GM23338 (cell line): ENCODE measurements at regions not wholly inside any gene's neighbourhood (a gene's known extent, or its start where the extent isn't known, plus 50 kb on each side); places are given as distances from the start of the nearest gene placed in this dataset.

Experiments used
- ATAC-seq: fragments of 200-7000 bp; cut with Tn5 transposase; 3 replicates; pipeline ENCODE4 v1.9.1; 2020
- DNase-seq: peaks from one replicate; pipeline ENCODE4 v3.0.0-alpha.2; 2015; ENCODE audit warnings: low spot score
- H2AFZ ChIP-seq: fragments of 200-600 bp; sonication (generic); 2 replicates; pipeline ENCODE4 v1.8.0; 2016; ENCODE audit warnings: antibody characterized with exemption, mild to moderate bottlenecking, moderate library complexity
- H3F3A ChIP-seq: fragments of 200-600 bp; sonication (generic); replicated peaks from 2 replicates; pipeline ENCODE4 v1.8.0; 2017; ENCODE audit warnings: antibody characterized with exemption, mixed run types, low read depth
- H3K27ac ChIP-seq: fragments of 200-600 bp; sonication (generic); 2 replicates; pipeline ENCODE4 v1.6.1; 2016; ENCODE audit warnings: low read depth
- H3K27me3 ChIP-seq: fragments of 200-600 bp; sonication (generic); 2 replicates; pipeline ENCODE4 v1.8.0; 2016; ENCODE audit warnings: mild to moderate bottlenecking, mixed run types, moderate library complexity; ENCODE audit not compliant: insufficient read depth
- H3K36me3 ChIP-seq: fragments of 200-600 bp; sonication (generic); 2 replicates; pipeline ENCODE4 v1.8.0; 2016; ENCODE audit warnings: mild to moderate bottlenecking; ENCODE audit not compliant: insufficient read depth
- H3K4me1 ChIP-seq: fragments of 200-600 bp; sonication (generic); 2 replicates; pipeline ENCODE4 v1.8.0; 2016; ENCODE audit warnings: mild to moderate bottlenecking, moderate library complexity; ENCODE audit not compliant: insufficient read depth
- H3K4me2 ChIP-seq: fragments of 200-600 bp; sonication (generic); 2 replicates; pipeline ENCODE4 v1.7.1; 2017; ENCODE audit warnings: mixed run types
- H3K4me3 ChIP-seq: fragments of 200-600 bp; sonication (generic); 2 replicates; pipeline ENCODE4 v1.6.1; 2016; ENCODE audit warnings: mixed run types
- H3K79me2 ChIP-seq: fragments of 200-600 bp; sonication (generic); replicated peaks from 2 replicates; pipeline ENCODE4 v1.8.0; 2017; ENCODE audit warnings: mild to moderate bottlenecking; ENCODE audit not compliant: insufficient read depth
- H3K9me2 ChIP-seq: fragments of 200-600 bp; sonication (generic); 2 replicates; pipeline ENCODE4 v1.8.0; 2017; ENCODE audit not compliant: insufficient read depth
- H4K20me1 ChIP-seq: fragments of 200-600 bp; sonication (generic); replicated peaks from 2 replicates; pipeline ENCODE4 v1.8.0; 2017; ENCODE audit warnings: mild to moderate bottlenecking; ENCODE audit not compliant: insufficient read depth
- H3K27ac Mint-ChIP-seq: 2 replicates; pipeline ENCODE4 v1.8.0; 2020; ENCODE audit warnings: inconsistent platforms, mild to moderate bottlenecking, moderate library complexity, mixed read lengths
- H3K27me3 Mint-ChIP-seq: 3 replicates; pipeline ENCODE4 v1.8.0; 2022; ENCODE audit warnings: low read depth, mild to moderate bottlenecking, moderate library complexity, mixed read lengths, inconsistent platforms; ENCODE audit not compliant: insufficient read depth, poor library complexity
- H3K36me3 Mint-ChIP-seq: 3 replicates; pipeline ENCODE4 v1.8.0; 2021; ENCODE audit warnings: low read depth, mild to moderate bottlenecking, inconsistent platforms, moderate library complexity, mixed read lengths
- H3K4me1 Mint-ChIP-seq: 3 replicates; pipeline ENCODE4 v1.8.0; 2020; ENCODE audit warnings: mild to moderate bottlenecking, inconsistent platforms, mixed read lengths
- H3K4me3 Mint-ChIP-seq: 3 replicates; pipeline ENCODE4 v1.8.0; 2021; ENCODE audit warnings: moderate library complexity, mild to moderate bottlenecking, inconsistent platforms, mixed read lengths
- H3K9me3 Mint-ChIP-seq: 3 replicates; pipeline ENCODE4 v1.8.0; 2020; ENCODE audit warnings: moderate library complexity, mild to moderate bottlenecking, inconsistent platforms, mixed read lengths
- CREB1 ChIP-seq: fragments of 250-450 bp; sonication (Bioruptor Pico); IDR thresholded peaks from 2 replicates; pipeline ENCODE4 v1.5.0; 2020; ENCODE audit warnings: low read depth, mild to moderate bottlenecking, moderate library complexity
- ETS1 ChIP-seq: IDR thresholded peaks from 2 replicates; pipeline ENCODE4 v1.6.1; 2016; ENCODE audit warnings: antibody characterized with exemption
- EZH2 ChIP-seq: fragments of 200-600 bp; sonication (generic); IDR thresholded peaks from one replicate; pipeline ENCODE4 v1.8.0; 2017; ENCODE audit warnings: antibody characterized with exemption, mild to moderate bottlenecking, low read depth; ENCODE audit not compliant: unreplicated experiment
- EZH2phosphoT487 ChIP-seq: fragments of 200-600 bp; sonication (generic); IDR thresholded peaks from one replicate; pipeline ENCODE4 v1.8.1; 2018; ENCODE audit warnings: antibody characterized with exemption; ENCODE audit not compliant: unreplicated experiment
- POLR2AphosphoS5 ChIP-seq: IDR thresholded peaks from 2 replicates; pipeline ENCODE4 v1.6.1; 2016; ENCODE audit warnings: antibody characterized with exemption, low read depth
- REST ChIP-seq: IDR thresholded peaks from one replicate; pipeline ENCODE4 v1.6.1; 2018; ENCODE audit warnings: antibody characterized with exemption; ENCODE audit not compliant: unreplicated experiment
- STAT1 ChIP-seq: IDR thresholded peaks from one replicate; pipeline ENCODE4 v1.6.1; 2016; ENCODE audit warnings: antibody characterized with exemption; ENCODE audit not compliant: unreplicated experiment
- ZNF114 ChIP-seq: fragments of 250-450 bp; sonication (Bioruptor Pico); IDR thresholded peaks from 2 replicates; pipeline ENCODE4 v1.5.0; 2020; ENCODE audit warnings: mild to moderate bottlenecking, moderate library complexity
- ZNF462 ChIP-seq: fragments of 250-450 bp; sonication (Bioruptor Pico); IDR thresholded peaks from 2 replicates; pipeline ENCODE4 v1.5.0; 2020; ENCODE audit warnings: mild to moderate bottlenecking, moderate library complexity

- H3K9me3 Mint-ChIP-seq: no peaks in the 10 kb centered on the region
- Histone ChIP-seq H3K4me3 (no peak overlapping the region), H3F3A (no peaks in the 10 kb centered on the region), H3K27me3 (no peaks in the 10 kb centered on the region), H3K4me1 (peaks cover 5% of the 10 kb centered on the region; the same call in 1 of the 2 replicates), H3K4me2 (no peak overlapping the region), H4K20me1 (no peaks in the 10 kb centered on the region), H3K36me3 (no peaks in the 10 kb centered on the region), H3K9me2 (peaks cover 3% of the 10 kb centered on the region), H2AFZ (peak overlapping the region; percentile 63; the same call in 1 of the 2 replicates), H3K79me2 (no peaks in the 10 kb centered on the region), H3K27ac (no peak overlapping the region)
- peaks cover 1% of the 10 kb centered on the region for H3K27me3 Mint-ChIP-seq
- H3K4me1 Mint-ChIP-seq: peaks cover 14% of the 10 kb centered on the region
- DNase-seq (no peak), ATAC-seq (no peak)
- TF ChIP-seq EZH2phosphoT487 (no peak), ZNF114 (CRISPR knock-in tag) (no peak), POLR2AphosphoS5 (no peak), STAT1 (no peak), ZNF462 (no peak), CREB1 (CRISPR knock-in tag) (no peak), EZH2 (no peak), REST (no peak), ETS1 (no peak)
- no peak overlapping the region for H3K27ac Mint-ChIP-seq
- H3K4me3 Mint-ChIP-seq: no peak overlapping the region
- no peaks in the 10 kb centered on the region for H3K36me3 Mint-ChIP-seq
These were observed 223.1 kb upstream of the JUN start for GRCh38 chr1:59006932-59007331.
